Thymus (tissue), 11 donors: ENCODE measurements at regions not wholly inside any gene's neighbourhood (a gene's known extent, or its start where the extent isn't known, plus 50 kb on each side); places are given as distances from the start of the nearest gene placed in this dataset.

Source experiments
- DNase-seq, 9 donors: peaks; one replicate each; pipeline ENCODE4 v3.0.0-alpha.2; 2013; ENCODE audit warnings: low spot score in 9 of 9, low read depth in 6 of 9, missing footprints in 1 of 9
- H3K27ac ChIP-seq, 2 donors: one replicate each; pipeline ENCODE4 v1.5.1; 2013; ENCODE audit warnings: control low read depth in 1 of 2, low read depth in 1 of 2, low read length in 1 of 2, mild to moderate bottlenecking in 1 of 2, moderate library complexity in 1 of 2
- H3K27me3 ChIP-seq, 2 donors: one replicate each; pipeline ENCODE4 v1.5.1; 2013; ENCODE audit warnings: low read length in 1 of 2; ENCODE audit not compliant: control insufficient read depth in 2 of 2, insufficient read depth in 1 of 2
- H3K36me3 ChIP-seq, 2 donors: one replicate each; pipeline ENCODE4 v1.5.1; 2013; ENCODE audit warnings: low read length in 1 of 2, mild to moderate bottlenecking in 1 of 2, moderate library complexity in 1 of 2; ENCODE audit not compliant: control insufficient read depth in 2 of 2, insufficient read depth in 2 of 2
- H3K4me1 ChIP-seq, 2 donors: one replicate each; pipeline ENCODE4 v1.5.1; 2013; ENCODE audit warnings: low read length in 2 of 2; ENCODE audit not compliant: control insufficient read depth in 2 of 2, insufficient read depth in 2 of 2
- H3K4me3 ChIP-seq, 2 donors: one replicate each; pipeline ENCODE4 v1.5.1; 2013; ENCODE audit warnings: low read length in 2 of 2, control low read depth in 1 of 2, mild to moderate bottlenecking in 1 of 2
- H3K9me3 ChIP-seq, 2 donors: one replicate each; pipeline ENCODE4 v1.5.1; 2013; ENCODE audit warnings: low read length in 1 of 2, mild to moderate bottlenecking in 1 of 2; ENCODE audit not compliant: control insufficient read depth in 2 of 2, insufficient read depth in 1 of 2
- WGBS: extraction: QIAGEN DNeasy Blood & Tissue Kit; methylation state at CpG from one replicate; pipeline ENCODE4 v1.1.7; 2013; 5-methylcytosine and 5-hydroxymethylcytosine counted together
- donor health status: healthy.

- Histone ChIP-seq H3K9me3 (peaks cover 0 to 1% of the 10 kb centered on the region in 2 donors), H3K27me3 (no peaks in the 10 kb centered on the region), H3K27ac (no peak overlapping the region), H3K36me3 (no peaks in the 10 kb centered on the region), H3K4me3 (no peak overlapping the region), H3K4me1 (no peaks in the 10 kb centered on the region)
- WGBS, result 85% methylated on average over 9 of the region's 9 CpGs
- DNase-seq, result no peak
These were observed 213.7 kb downstream of the FOXD2 start for GRCh38 chr1:47651311-47652089.

GRCh38 chr1:47655521-47656300 lies 217.9 kb downstream of the FOXD2 start:
- 70% methylated on average over 5 of the region's 5 CpGs for WGBS
- no peaks in the 10 kb centered on the region for H3K36me3 ChIP-seq
- no peak overlapping the region for H3K27ac ChIP-seq
- no peak overlapping the region for H3K4me3 ChIP-seq
- H3K4me1 ChIP-seq, result no peaks in the 10 kb centered on the region
- peaks cover 0 to 2% of the 10 kb centered on the region in 2 donors for H3K27me3 ChIP-seq
- no peak for DNase-seq
- no peaks in the 10 kb centered on the region for H3K9me3 ChIP-seq

- H3K9me3 ChIP-seq, result no peaks in the 10 kb centered on the region
- H3K27me3 ChIP-seq, result peaks cover 0 to 2% of the 10 kb centered on the region in 2 donors
- H3K4me1 ChIP-seq, result no peaks in the 10 kb centered on the region
- no peak overlapping the region for H3K4me3 ChIP-seq
- H3K27ac ChIP-seq, result no peak overlapping the region
- no peaks in the 10 kb centered on the region for H3K36me3 ChIP-seq
- no peak for DNase-seq
- WGBS, result 93% methylated on average over 18 of the region's 18 CpGs
These were observed 219.2 kb downstream of the FOXD2 start for GRCh38 chr1:47656719-47657685.

- no peak overlapping the region for H3K27ac ChIP-seq
- peaks cover 0 to 2% of the 10 kb centered on the region in 2 donors for H3K27me3 ChIP-seq
- no peaks in the 10 kb centered on the region for H3K36me3 ChIP-seq
- no peaks in the 10 kb centered on the region for H3K9me3 ChIP-seq
- no peaks in the 10 kb centered on the region for H3K4me1 ChIP-seq
- no peak for DNase-seq
- 88% methylated on average over 9 of the region's 9 CpGs for WGBS
- no peak overlapping the region for H3K4me3 ChIP-seq
These were observed 220.5 kb downstream of the FOXD2 start for GRCh38 chr1:47658161-47658920.

- no peaks in the 10 kb centered on the region for H3K9me3 ChIP-seq
- peaks cover 0 to 2% of the 10 kb centered on the region in 2 donors for H3K27me3 ChIP-seq
- no peaks in the 10 kb centered on the region for H3K4me1 ChIP-seq
- 95% methylated on average over 6 of the region's 6 CpGs for WGBS
- no peaks in the 10 kb centered on the region for H3K36me3 ChIP-seq
- DNase-seq, result no peak
- no peak overlapping the region for H3K4me3 ChIP-seq
- H3K27ac ChIP-seq, result no peak overlapping the region
These were observed 221.3 kb downstream of the FOXD2 start for GRCh38 chr1:47659146-47659545.

- no peaks in the 10 kb centered on the region for H3K4me1 ChIP-seq
- peaks cover 0 to 2% of the 10 kb centered on the region in 2 donors for H3K27me3 ChIP-seq
- 74% methylated on average over 1 of the region's 1 CpG for whole genome bisulfite sequencing
- H3K27ac ChIP-seq, result no peak overlapping the region
- H3K9me3 ChIP-seq, result no peaks in the 10 kb centered on the region
- H3K4me3 ChIP-seq, result no peak overlapping the region
- no peaks in the 10 kb centered on the region for H3K36me3 ChIP-seq
- no peak for DNase-seq
These were observed 222.8 kb downstream of the FOXD2 start for GRCh38 chr1:47660622-47661021.

- 97% methylated on average over 6 of the region's 6 CpGs for WGBS
- no peak for DNase-seq
- no peaks in the 10 kb centered on the region for H3K9me3 ChIP-seq
- no peak overlapping the region for H3K4me3 ChIP-seq
- H3K36me3 ChIP-seq, result no peaks in the 10 kb centered on the region
- no peak overlapping the region for H3K27ac ChIP-seq
- no peaks in the 10 kb centered on the region for H3K4me1 ChIP-seq
- peaks cover 0 to 2% of the 10 kb centered on the region in 2 donors for H3K27me3 ChIP-seq
These were observed 223.2 kb downstream of the FOXD2 start for GRCh38 chr1:47661040-47661439.

- Histone ChIP-seq H3K27ac (no peak overlapping the region), H3K9me3 (no peaks in the 10 kb centered on the region), H3K4me1 (no peaks in the 10 kb centered on the region), H3K4me3 (no peak overlapping the region), H3K27me3 (peaks cover 0 to 2% of the 10 kb centered on the region in 2 donors), H3K36me3 (no peaks in the 10 kb centered on the region)
- no peak for DNase-seq
- 94% methylated on average over 3 of the region's 3 CpGs for WGBS
These were observed 224.2 kb downstream of the FOXD2 start for GRCh38 chr1:47662068-47662467.
